Superior temporal gyrus (tissue), 1 donor: ENCODE measurements at regions not wholly inside any gene's neighbourhood (a gene's known extent, or its start where the extent isn't known, plus 50 kb on each side); places are given as distances from the start of the nearest gene placed in this dataset.

Experiments used
- DNase-seq: peaks from one replicate; pipeline ENCODE4 v3.0.0-alpha.2; 2016; ENCODE audit errors: extremely low spot score

GRCh38 chr7:51685794-51686193, 369.2 kb upstream of the COBL start:
- DNase-seq, result no peak

DNA sequence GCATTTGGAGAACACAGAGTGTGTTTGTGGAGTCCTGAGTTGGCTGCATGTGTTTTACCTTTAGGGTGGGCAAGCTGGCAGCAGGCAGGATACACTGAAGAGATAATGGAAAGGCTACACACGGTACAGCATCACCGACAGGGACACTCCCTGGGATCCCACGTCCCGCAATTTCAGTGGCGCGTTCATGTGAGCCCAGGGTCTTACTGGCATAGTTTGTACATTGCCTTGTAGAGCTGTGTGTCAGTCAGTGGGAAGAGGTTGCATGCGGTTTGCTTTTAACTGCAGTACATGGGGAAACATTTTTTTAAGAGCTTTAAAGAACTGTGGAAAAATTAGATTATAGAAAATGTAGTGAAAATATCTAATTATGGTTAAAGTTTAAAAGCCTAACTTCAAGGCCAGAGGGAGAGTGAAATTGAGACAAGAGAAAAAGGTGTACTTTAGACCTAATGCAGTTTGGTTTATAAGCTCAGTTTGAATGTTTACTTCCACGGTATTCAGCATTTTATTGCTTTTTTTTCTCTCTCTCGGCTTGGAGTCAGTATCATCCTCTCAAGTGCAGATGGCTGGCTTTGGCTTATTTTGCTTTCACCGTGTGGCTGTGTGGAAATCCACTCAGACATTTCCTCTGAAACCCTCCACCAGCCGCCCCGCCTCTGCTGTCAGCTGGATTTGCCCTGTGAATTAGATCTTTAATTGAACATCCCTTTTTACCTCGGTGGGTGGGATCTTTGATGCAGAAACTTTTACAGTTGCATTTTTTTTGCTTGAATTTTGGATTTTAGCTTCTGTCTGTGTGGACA, 364.2 kb upstream of the COBL start:
- DNase-seq, result no peak

- no peak for DNase-seq
Observed at GRCh38 chr7:51679358-51679757, 362.7 kb upstream of the COBL start.

GRCh38 chr7:51666751-51667150, 350.1 kb upstream of the COBL start:
- DNase-seq, result peak; percentile 61

- no peak for DNase-seq
Observed at GRCh38 chr7:51666266-51666665, 349.7 kb upstream of the COBL start.

GRCh38 chr7:51665045-51665780, 348.6 kb upstream of the COBL start:
- DNase-seq, result peak; percentile 40

GRCh38 chr7:51660516-51660915, 343.9 kb upstream of the COBL start:
- no peak for DNase-seq

DNA sequence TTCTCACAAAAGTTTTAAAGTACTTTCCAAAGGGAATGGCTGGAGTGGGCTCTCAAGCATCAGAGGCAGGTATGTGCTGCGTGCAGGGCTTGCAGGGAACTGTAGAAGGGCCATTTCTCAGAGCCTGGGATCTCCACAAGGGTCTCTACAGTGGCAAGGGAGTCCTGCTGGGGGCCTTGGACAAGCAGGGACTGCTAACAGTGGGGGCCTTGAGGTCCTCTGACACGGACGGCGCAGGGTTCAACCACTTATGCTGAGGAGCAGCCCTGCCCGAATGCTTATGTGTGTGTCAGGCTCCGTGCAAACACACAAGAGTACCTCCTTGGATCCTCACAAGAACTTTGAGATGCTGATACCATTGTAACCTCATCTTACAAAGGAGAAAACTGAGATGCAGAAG, 342.1 kb upstream of the COBL start:
- DNase-seq, result no peak

- peak; percentile 81 for DNase-seq
Observed at GRCh38 chr7:51647931-51648351, 331.3 kb upstream of the COBL start.

DNA sequence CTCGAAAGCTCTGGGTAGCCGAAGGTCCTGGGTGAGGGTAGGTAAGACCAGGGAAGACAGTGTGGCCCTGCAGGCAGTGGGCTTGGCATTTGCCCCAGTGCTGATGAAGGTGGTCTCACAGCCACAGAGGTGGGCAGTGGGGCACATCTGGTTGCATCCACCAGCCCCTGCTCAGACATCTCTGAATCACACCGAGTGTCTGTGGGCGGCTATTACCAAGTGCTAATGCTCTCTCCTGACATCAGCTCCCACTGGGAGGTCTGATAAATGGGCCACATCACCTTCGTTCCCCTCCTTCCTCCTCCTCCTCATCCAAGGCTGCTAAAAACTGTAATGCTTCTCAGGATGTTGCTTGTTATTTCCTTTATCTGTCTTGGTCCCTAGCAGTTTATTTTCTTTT, 330.9 kb upstream of the COBL start:
- DNase-seq, result no peak

DNA sequence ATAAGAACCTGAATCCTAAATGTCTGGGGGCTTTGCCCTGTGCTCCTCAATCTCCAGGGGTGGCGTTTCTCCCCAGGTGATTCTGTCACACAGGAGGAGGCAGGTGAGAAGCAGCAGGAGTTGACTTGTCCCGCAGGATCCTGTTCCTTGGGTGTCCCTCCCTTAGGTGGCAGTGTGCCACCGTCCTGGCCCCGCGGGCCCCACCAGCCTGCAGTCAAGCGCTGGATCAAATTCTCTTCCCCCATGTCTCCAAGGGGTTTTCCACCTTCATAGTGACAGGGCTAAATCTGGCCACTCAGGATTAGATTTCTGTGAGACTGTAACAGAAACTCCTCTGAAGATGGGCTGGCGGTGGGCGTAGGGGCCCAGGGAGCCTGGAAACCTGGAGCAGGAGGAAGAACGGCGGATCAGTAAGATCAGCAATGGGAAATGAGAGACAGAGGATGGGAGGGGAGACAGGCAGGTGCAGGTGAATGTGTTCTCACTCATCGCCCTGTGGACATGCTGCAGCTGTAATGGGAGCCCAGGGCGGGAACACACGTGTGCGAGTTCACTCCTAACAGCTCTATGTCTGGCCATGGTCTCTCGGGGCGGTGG, 329.2 kb upstream of the COBL start:
- DNase-seq, result no peak

DNA sequence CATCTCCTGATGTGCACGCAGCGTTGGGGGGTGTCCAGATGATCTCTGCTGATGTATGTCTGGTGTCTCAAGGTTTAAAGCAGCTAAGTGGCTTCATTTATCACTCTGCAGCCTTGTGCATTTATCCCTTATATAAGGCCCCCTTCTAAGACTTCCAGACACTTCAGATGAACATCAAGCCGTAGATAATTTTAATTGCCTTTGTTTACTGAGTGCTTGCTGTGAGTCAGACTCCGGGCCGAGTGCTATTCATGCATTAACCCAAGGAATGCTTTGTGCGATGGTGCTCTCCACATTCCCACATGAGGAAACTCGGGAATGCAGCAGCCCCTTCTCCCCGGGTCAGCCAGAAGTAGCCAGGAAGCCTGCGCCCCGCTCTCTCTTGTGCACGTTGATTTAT, 328.6 kb upstream of the COBL start:
- no peak for DNase-seq

DNA sequence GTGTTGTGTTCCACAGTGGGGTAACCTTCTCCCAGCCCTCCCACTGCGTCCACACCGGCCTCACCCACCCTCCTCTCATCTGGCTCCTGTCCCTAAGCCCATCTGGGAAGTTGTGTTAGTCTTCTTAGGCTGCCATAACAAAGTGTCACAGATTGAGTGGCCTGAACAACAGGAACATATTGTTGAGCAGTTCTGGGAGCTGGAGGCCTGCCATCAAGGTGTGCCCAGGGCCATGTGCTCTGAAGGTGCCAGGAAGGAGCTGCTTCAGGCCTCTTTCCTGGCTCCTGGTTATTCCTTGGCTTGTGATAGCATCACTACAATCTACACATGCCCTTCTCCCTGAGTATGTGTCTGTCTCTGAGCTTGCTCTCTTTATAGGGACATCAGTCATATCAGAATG, 327.6 kb upstream of the COBL start:
- no peak for DNase-seq

DNA sequence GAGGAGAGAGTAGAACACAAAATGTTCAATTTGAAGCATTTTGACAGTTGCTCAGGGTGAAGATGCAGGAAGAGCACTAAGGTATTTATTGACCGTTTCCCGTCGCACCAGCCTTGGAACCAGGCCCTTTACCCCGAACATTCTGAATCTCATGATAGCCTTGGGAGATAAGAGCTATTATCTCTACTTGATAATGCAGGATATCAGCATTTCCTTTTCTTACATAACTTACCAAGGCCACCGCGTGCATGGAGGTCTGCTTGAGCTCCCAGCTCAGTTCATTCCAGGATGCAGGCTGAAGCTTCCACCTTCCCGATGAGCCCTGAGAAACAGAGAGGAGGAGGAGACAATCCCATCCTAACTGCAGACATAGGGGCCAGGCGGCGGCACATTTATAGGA, 324.2 kb upstream of the COBL start:
- DNase-seq, result no peak

GRCh38 chr7:51639661-51640334, 323.2 kb upstream of the COBL start:
- DNase-seq, result no peak

- DNase-seq, result no peak
Observed at GRCh38 chr7:51636503-51636902, 319.9 kb upstream of the COBL start.

GRCh38 chr7:51635775-51636174, 319.2 kb upstream of the COBL start:
- DNase-seq, result no peak

GRCh38 chr7:51634538-51634937, 317.9 kb upstream of the COBL start:
- DNase-seq, result no peak

- DNase-seq, result no peak
Observed at GRCh38 chr7:51634025-51634424, 317.4 kb upstream of the COBL start.

DNA sequence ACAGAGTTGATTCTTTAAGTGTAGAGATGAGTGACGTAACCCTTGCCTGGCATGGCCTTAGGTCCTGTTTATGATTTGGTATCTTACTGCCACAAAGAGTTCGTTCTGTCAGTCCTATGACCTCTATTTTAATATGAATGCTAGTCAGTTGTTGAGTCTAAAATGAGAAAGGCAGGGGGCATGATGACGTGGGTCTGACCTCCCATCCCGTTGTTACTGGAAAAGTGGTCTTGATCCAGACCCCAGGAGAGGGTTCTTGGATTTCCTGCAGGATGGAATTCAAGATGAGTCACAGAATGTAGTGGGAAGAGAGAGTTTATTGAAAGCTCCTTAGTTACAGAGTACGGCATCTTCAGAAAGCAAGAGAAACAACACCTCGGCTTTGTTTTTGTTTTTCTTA, 317.0 kb upstream of the COBL start:
- DNase-seq, result no peak

DNA sequence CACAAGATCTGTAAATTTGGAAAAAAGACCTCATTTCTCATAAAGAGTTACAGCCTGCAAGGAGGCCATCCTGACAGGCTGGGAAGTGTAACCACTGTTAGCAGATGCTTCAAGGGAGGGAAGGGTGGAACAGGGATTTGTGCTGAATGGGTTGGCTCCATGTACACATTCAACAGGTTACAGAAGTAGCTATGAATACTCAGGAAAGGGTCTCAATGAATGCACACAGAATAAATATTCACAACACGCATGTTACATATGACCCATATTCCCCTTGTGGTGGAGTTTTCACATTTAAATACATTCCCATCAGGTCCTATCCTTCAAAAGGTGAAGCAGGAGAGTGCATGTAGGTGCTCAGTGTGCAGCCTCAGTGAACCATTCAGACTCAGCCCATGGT, 316.4 kb upstream of the COBL start:
- no peak for DNase-seq

- DNase-seq, result no peak
Observed at GRCh38 chr7:51630933-51631332, 314.3 kb upstream of the COBL start.
